ENCODE measurements at regions not wholly inside any gene's neighbourhood (a gene's known extent, or its start where the extent isn't known, plus 50 kb on each side); places are given as distances from the start of the nearest gene placed in this dataset.

- no peak for DNase-seq (ENCODE audit: low read depth)
- TF ChIP-seq, protein P1, sequence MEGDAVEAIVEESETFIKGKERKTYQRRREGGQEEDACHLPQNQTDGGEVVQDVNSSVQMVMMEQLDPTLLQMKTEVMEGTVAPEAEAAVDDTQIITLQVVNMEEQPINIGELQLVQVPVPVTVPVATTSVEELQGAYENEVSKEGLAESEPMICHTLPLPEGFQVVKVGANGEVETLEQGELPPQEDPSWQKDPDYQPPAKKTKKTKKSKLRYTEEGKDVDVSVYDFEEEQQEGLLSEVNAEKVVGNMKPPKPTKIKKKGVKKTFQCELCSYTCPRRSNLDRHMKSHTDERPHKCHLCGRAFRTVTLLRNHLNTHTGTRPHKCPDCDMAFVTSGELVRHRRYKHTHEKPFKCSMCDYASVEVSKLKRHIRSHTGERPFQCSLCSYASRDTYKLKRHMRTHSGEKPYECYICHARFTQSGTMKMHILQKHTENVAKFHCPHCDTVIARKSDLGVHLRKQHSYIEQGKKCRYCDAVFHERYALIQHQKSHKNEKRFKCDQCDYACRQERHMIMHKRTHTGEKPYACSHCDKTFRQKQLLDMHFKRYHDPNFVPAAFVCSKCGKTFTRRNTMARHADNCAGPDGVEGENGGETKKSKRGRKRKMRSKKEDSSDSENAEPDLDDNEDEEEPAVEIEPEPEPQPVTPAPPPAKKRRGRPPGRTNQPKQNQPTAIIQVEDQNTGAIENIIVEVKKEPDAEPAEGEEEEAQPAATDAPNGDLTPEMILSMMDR (IDR thresholded peaks at IDR 0.05; ENCODE audit: control insufficient read depth, extremely low read depth, insufficient read depth), result no peak
- H3K4me3 ChIP-seq (ENCODE audit: low read depth, low read length), result no peak overlapping the region
Observed at GRCh38 chr5:62043289-62044280, 262.4 kb upstream of the KIF2A start.

DNA sequence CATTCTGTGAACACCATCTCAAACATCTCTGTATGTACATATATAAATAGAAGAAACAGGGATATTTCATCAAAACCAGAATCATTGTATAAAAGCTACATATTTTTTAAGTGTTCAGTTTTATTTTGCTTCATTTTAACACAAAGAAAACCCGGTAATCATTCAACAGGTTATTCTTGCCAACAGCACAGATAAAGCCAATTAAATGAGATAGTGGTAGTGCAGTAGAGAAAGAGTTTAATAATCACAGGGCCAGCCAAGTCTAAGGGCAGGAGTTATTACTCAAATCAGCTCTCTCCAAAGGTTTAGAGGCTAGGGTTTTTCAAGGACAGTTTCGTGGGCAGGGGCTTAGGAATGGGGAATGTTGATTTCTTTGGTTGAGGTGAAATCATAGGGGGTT, 261.0 kb upstream of the KIF2A start:
- no peak for DNase-seq (ENCODE audit: low read depth)
- H3K4me3 ChIP-seq (ENCODE audit: low read depth, low read length), result no peak overlapping the region
- TF ChIP-seq, protein P1 (IDR thresholded peaks at IDR 0.05; ENCODE audit: control insufficient read depth, extremely low read depth, insufficient read depth), result no peak

- DNase-seq (ENCODE audit: low read depth), result no peak
- TF ChIP-seq, protein P1 (IDR thresholded peaks at IDR 0.05; ENCODE audit: control insufficient read depth, extremely low read depth, insufficient read depth), result no peak
Observed at GRCh38 chr5:62046191-62046590, 259.8 kb upstream of the KIF2A start.

DNA sequence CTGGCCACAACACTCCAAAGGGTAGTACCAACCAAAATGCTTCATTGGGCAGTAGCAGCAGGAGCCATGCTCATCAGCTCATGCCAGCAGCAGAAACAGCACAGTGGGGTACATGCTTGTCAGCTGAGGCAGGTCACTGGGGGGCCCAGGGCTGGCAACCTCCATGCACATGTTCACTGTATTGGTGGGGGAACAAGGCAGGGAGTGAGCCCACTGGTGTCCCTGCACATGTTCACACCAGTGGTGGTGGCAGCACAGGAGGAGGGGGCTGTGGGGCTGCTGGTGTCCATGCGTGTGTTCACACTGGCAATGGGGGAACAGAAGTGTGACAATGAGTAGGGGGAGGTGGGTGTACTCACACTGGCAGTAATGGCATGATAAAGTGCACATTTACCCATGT, 254.3 kb upstream of the KIF2A start:
- no peak for DNase-seq (ENCODE audit: low read depth)
- H3K4me3 ChIP-seq (ENCODE audit: low read depth, low read length), result no peak overlapping the region
- TF ChIP-seq, protein P1 (IDR thresholded peaks at IDR 0.05; ENCODE audit: control insufficient read depth, extremely low read depth, insufficient read depth), result no peak

More at GRCh38 chr5:62046191-62046590, 259.8 kb upstream of the KIF2A start:
- no peak overlapping the region for H3K4me3 ChIP-seq (ENCODE audit: low read depth, low read length)

- TF ChIP-seq, protein P1 (IDR thresholded peaks at IDR 0.05; ENCODE audit: control insufficient read depth, extremely low read depth, insufficient read depth), result no peak
- no peak overlapping the region for H3K4me3 ChIP-seq (ENCODE audit: low read depth, low read length)
- DNase-seq (ENCODE audit: low read depth), result no peak
Observed at GRCh38 chr5:62059960-62060359, 246.0 kb upstream of the KIF2A start.

DNA sequence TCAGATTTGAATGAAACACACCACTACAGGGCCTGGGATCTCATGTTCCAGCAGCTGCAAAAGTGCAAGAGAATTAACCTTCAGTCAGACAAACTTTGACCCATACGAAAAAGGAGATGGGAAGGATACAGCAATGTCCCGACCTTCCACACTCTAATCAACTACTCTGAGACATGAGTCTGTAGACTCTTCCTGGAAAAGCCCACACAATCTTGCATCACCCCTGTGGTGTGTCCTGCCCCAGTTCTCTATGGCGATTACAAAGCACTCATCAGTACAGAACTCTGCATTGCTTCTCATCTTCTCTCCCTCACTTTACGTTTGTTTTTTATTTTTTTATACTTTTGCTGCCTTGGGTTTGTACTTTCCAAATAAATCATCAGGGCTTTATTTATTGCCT, 241.0 kb upstream of the KIF2A start:
- TF ChIP-seq, protein P1 (IDR thresholded peaks at IDR 0.05; ENCODE audit: control insufficient read depth, extremely low read depth, insufficient read depth), result no peak
- H3K4me3 ChIP-seq (ENCODE audit: low read depth, low read length), result no peak overlapping the region
- no peak for DNase-seq (ENCODE audit: low read depth)

Data from LNCaP clone FGC (cell line).